OCI-LY7 (cell line): ENCODE measurements at regions not wholly inside any gene's neighbourhood (a gene's known extent, or its start where the extent isn't known, plus 50 kb on each side); places are given as distances from the start of the nearest gene placed in this dataset.

Experiments
- BruUV-seq: library from RNA; stranded (reverse); fragments of 400-500 nt; replicated peaks from 2 replicates; lab custom pipeline; 2021; lab: Mats Ljungman, UMichigan
- CTCF ChIA-PET: fragments of 300-600 bp; sonication (Branson Sonifier 250); formaldehyde crosslinking; loops from one replicate; lab custom pipeline; 2022; ENCODE audit warnings: antibody characterized with exemption; ENCODE audit not compliant: unreplicated experiment; lab: Charles Lee
- POLR2A ChIA-PET: fragments of 300-600 bp; sonication (Branson Sonifier 250); formaldehyde crosslinking; loops from one replicate; lab custom pipeline; 2022; ENCODE audit warnings: antibody characterized with exemption; lab: Charles Lee
- DNase-seq: peaks from one replicate; pipeline ENCODE4 v3.0.0-alpha.2; 2015; ENCODE audit warnings: low spot score
- H2AFZ ChIP-seq: fragments of 200-600 bp; sonication (generic), shearing (Covaris generic); 2 replicates; pipeline ENCODE4 v1.6.1; 2014; ENCODE audit warnings: mild to moderate bottlenecking, antibody characterized with exemption, low read length, moderate library complexity
- H3K27ac ChIP-seq: fragments of 200-600 bp; sonication (generic); 2 replicates; pipeline ENCODE4 v1.5.1; 2014; ENCODE audit warnings: mixed run types, low read depth, mild to moderate bottlenecking, moderate library complexity, low read length, inconsistent platforms; ENCODE audit not compliant: poor library complexity, severe bottlenecking
- H3K36me3 ChIP-seq: fragments of 200-600 bp; sonication (generic); 2 replicates; pipeline ENCODE4 v1.6.1; 2014; ENCODE audit warnings: mild to moderate bottlenecking, antibody characterized with exemption, low read length, moderate library complexity, mixed read lengths; ENCODE audit not compliant: insufficient read depth
- H3K4me1 ChIP-seq: fragments of 200-600 bp; sonication (generic); 2 replicates; pipeline ENCODE4 v1.5.1; 2014; ENCODE audit warnings: mild to moderate bottlenecking, low read length; ENCODE audit not compliant: insufficient read depth, poor library complexity, severe bottlenecking
- H3K4me2 ChIP-seq: fragments of 200-600 bp; sonication (generic); 2 replicates; pipeline ENCODE4 v1.6.1; 2014; ENCODE audit warnings: mild to moderate bottlenecking, low read length
- H3K4me3 ChIP-seq: fragments of 200-600 bp; sonication (generic); 2 replicates; pipeline ENCODE4 v1.5.1; 2014; ENCODE audit warnings: mild to moderate bottlenecking, low read depth, low read length; ENCODE audit not compliant: poor library complexity, severe bottlenecking
- H3K79me2 ChIP-seq: fragments of 200-600 bp; sonication (generic); 2 replicates; pipeline ENCODE4 v1.6.1; 2016; ENCODE audit warnings: low read depth, mild to moderate bottlenecking, low read length, moderate library complexity, mixed read lengths; ENCODE audit not compliant: insufficient read depth
- H3K9me2 ChIP-seq: fragments of 200-600 bp; sonication (generic); 2 replicates; pipeline ENCODE4 v1.6.1; 2016; ENCODE audit warnings: mild to moderate bottlenecking, low read length, mixed read lengths; ENCODE audit not compliant: insufficient read depth
- H3K9me3 ChIP-seq: fragments of 200-600 bp; sonication (generic); 2 replicates; pipeline ENCODE4 v1.6.1; 2014; ENCODE audit warnings: mild to moderate bottlenecking, mixed run types, low read length, mixed read lengths
- H4K20me1 ChIP-seq: fragments of 200-600 bp; sonication (generic); 2 replicates; pipeline ENCODE4 v1.6.1; 2014; ENCODE audit warnings: mild to moderate bottlenecking, antibody characterized with exemption, low read length, moderate library complexity, mixed read lengths; ENCODE audit not compliant: insufficient read depth
- EZH2phosphoT487 ChIP-seq: fragments of 200-600 bp; sonication (generic); IDR thresholded peaks from 2 replicates; pipeline ENCODE4 v1.6.1; 2018; ENCODE audit warnings: low read depth, borderline replicate concordance, mild to moderate bottlenecking, mixed run types, antibody characterized with exemption, low read length, moderate library complexity, mixed read lengths
- intact Hi-C: fragments of 100-400 bp; cut with micrococcal nuclease; formaldehyde crosslinking; loops from one replicate; pipeline ENCODE4 v1.10.0; 2022; ENCODE audit not compliant: unreplicated experiment
- TF ChIP-seq, protein P1 (sequence below): fragments of 200-600 bp; sonication (generic); conservative IDR thresholded peaks from 2 replicates; pipeline ENCODE4 v1.5.1; 2014; ENCODE audit warnings: mild to moderate bottlenecking, antibody characterized with exemption, low read length, moderate library complexity, mixed read lengths

DNA sequence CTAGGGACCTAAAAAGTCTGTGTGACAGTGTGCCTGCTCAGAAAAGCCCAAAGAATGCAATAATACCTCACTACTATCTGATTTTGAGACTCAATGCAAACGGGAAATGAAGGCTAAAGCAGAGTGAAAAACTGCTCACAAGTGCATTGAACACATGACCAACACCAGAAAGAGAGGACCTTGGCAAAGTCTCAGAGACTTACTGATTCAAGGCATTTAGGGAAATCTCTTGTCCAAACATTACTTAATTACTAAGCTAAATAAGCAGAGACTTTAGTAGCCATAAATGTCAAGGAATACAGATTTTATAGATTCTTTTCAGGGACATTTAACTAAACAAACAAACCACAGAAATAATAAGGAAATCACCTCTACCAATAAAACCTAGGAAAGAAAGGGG lies 916.0 kb downstream of the FSTL5 start:
- no peaks in the 10 kb centered on the region for H4K20me1 ChIP-seq

GRCh38 chr4:161238033-161238432 lies 925.8 kb downstream of the FSTL5 start:
- H3K4me1 ChIP-seq: no peaks in the 10 kb centered on the region
- no peak overlapping the region for H2AFZ ChIP-seq
- H3K4me2 ChIP-seq: no peak overlapping the region
- no peak overlapping the region for H3K4me3 ChIP-seq
- ChIA-PET CTCF (no interaction called here), POLR2A (no interaction called here)
- no peaks in the 10 kb centered on the region for H3K9me2 ChIP-seq
- no peak overlapping the region for H3K27ac ChIP-seq
- H4K20me1 ChIP-seq: no peaks in the 10 kb centered on the region
- no peaks in the 10 kb centered on the region for H3K9me3 ChIP-seq
- no TSS peak for BruUV-seq
- H3K79me2 ChIP-seq: no peaks in the 10 kb centered on the region
- H3K36me3 ChIP-seq: no peaks in the 10 kb centered on the region
- intact Hi-C loops: no loop called here
- TF ChIP-seq, protein P1, sequence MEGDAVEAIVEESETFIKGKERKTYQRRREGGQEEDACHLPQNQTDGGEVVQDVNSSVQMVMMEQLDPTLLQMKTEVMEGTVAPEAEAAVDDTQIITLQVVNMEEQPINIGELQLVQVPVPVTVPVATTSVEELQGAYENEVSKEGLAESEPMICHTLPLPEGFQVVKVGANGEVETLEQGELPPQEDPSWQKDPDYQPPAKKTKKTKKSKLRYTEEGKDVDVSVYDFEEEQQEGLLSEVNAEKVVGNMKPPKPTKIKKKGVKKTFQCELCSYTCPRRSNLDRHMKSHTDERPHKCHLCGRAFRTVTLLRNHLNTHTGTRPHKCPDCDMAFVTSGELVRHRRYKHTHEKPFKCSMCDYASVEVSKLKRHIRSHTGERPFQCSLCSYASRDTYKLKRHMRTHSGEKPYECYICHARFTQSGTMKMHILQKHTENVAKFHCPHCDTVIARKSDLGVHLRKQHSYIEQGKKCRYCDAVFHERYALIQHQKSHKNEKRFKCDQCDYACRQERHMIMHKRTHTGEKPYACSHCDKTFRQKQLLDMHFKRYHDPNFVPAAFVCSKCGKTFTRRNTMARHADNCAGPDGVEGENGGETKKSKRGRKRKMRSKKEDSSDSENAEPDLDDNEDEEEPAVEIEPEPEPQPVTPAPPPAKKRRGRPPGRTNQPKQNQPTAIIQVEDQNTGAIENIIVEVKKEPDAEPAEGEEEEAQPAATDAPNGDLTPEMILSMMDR: no peak
- DNase-seq: no peak

More for the DNA sequence above, 916.0 kb downstream of the FSTL5 start:
- POLR2A ChIA-PET: no interaction called here
- no peak overlapping the region for H2AFZ ChIP-seq
- no peaks in the 10 kb centered on the region for H3K4me1 ChIP-seq
- no peak overlapping the region for H3K4me3 ChIP-seq
- no TSS peak for BruUV-seq
- TF ChIP-seq EZH2phosphoT487: no peak
- TF ChIP-seq, protein P1: no peak
- no peak overlapping the region for H3K4me2 ChIP-seq
- CTCF ChIA-PET: no interaction called here
- H3K27ac ChIP-seq: no peak overlapping the region
- intact Hi-C loops: no loop called here
- H3K79me2 ChIP-seq: no peaks in the 10 kb centered on the region
- H3K9me2 ChIP-seq: no peaks in the 10 kb centered on the region
- no peaks in the 10 kb centered on the region for H3K36me3 ChIP-seq
- no peaks in the 10 kb centered on the region for H3K9me3 ChIP-seq
- DNase-seq: no peak

DNA sequence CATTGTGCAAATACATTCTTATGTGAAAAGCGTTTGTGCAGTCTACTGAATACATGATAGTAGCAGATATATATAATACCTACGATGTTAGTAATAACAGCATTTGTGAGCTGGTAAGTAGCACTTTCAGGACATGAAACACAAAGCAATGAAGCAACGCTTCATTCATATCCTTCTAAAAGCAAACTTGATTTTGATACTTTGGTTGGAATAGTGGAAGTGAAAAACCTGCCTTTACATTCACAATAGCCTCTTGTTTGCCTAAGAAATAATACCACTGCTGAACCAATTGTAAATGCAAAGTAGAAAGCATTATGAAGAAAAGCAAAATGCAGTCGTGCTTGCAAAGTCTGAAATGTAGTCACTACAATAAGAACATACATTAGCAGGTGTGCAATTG lies 926.3 kb downstream of the FSTL5 start:
- BruUV-seq: no TSS peak
- intact Hi-C loops: no loop called here
- TF ChIP-seq, protein P1: no peak
- TF ChIP-seq EZH2phosphoT487: no peak
- H3K4me2 ChIP-seq: no peak overlapping the region
- no peak overlapping the region for H2AFZ ChIP-seq
- no peaks in the 10 kb centered on the region for H3K79me2 ChIP-seq
- H3K36me3 ChIP-seq: no peaks in the 10 kb centered on the region
- CTCF ChIA-PET: no interaction called here
- no peaks in the 10 kb centered on the region for H3K9me3 ChIP-seq
- H3K4me3 ChIP-seq: no peak overlapping the region
- no peak overlapping the region for H3K27ac ChIP-seq
- H3K4me1 ChIP-seq: no peaks in the 10 kb centered on the region
- no peak for DNase-seq
- no peaks in the 10 kb centered on the region for H4K20me1 ChIP-seq
- no peaks in the 10 kb centered on the region for H3K9me2 ChIP-seq
- POLR2A ChIA-PET: no interaction called here
